GM21737 (cell line): ENCODE measurements at regions not wholly inside any gene's neighbourhood (a gene's known extent, or its start where the extent isn't known, plus 50 kb on each side); places are given as distances from the start of the nearest gene placed in this dataset.
A peak's percentile ranks its signal among the peaks of the same experiment; 100 is the strongest.

Experiments used
- ATAC-seq: cut with Tn5 transposase; IDR thresholded peaks from one replicate; pipeline ENCODE4 v1.9.1; 2021; ENCODE audit warnings: mild to moderate bottlenecking, moderate library complexity; ENCODE audit not compliant: unreplicated experiment

GRCh38 chr18:56139792-56140254 is 498.6 kb downstream of the TXNL1 start:
- ATAC-seq: no peak

DNA sequence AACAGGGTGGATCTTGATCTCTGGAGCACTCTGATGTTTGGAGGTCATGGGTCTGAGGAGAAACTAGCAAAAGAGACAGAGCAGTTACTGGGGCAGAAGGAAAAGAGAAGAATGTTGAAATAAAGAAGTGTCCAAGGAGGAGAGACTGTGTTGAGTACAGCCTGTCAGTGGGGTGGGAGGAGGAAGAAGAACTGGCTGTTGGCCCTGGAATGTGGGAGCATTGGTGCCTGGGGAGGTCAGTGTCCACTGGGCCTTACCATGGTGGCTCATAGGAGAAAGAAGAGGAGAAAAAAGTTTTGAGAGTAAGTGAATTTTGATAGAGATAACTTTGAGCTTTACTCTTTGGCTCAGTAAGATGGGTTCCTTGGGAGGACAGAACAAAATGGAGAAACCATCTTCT is 499.0 kb downstream of the TXNL1 start:
- ATAC-seq: no peak

- no peak for ATAC-seq
These were observed 502.3 kb downstream of the TXNL1 start for GRCh38 chr18:56136105-56136504.

- no peak for ATAC-seq
These were observed 507.9 kb downstream of the TXNL1 start for GRCh38 chr18:56130481-56130880.

GRCh38 chr18:56128153-56128791 is 510.1 kb downstream of the TXNL1 start:
- ATAC-seq: no peak

GRCh38 chr18:56127322-56128099 is 510.9 kb downstream of the TXNL1 start:
- ATAC-seq: no peak

DNA sequence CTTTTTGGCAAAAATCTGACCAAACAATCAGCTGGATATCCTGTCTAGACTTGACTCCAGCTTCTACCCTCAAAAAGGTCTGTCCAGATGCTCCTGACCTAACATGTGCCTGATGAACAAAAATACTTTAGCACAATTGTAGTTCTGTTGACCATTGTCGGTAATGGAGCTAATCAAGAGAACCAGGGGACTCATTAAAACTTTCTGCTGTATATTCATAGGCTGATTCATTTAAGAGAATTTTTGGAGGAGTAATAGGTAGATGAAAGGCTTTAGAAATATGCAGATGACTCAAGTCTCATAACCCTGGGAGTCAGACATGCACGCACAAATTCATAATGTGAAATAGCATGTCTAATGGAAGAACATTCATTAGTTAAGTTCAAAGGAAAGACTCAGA is 514.2 kb downstream of the TXNL1 start:
- no peak for ATAC-seq

DNA sequence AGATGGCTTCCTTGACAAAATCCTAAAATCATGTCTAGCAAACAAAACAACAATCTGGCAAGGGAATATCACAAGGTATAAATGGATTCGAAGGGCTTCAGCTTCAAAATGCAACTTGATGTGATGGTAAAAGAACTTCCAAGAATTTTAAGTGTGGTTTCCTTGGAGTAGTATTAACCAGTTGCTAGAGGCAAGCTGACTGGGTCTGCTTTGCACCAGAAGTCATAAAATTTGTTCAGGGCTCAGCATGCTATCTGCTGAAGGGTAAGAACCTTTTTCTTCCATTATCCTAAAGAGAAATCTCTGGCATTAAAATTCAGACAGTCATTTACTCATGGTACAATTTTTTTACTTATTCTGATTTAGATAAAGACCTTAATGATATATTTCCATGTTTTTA is 516.7 kb downstream of the TXNL1 start:
- no peak for ATAC-seq

- no peak for ATAC-seq
These were observed 517.6 kb downstream of the TXNL1 start for GRCh38 chr18:56120782-56121181.

GRCh38 chr18:56119681-56120080 is 518.7 kb downstream of the TXNL1 start:
- ATAC-seq: no peak

- ATAC-seq: no peak
These were observed 520.0 kb downstream of the TXNL1 start for GRCh38 chr18:56118422-56118821.

GRCh38 chr18:56115071-56116015 is 523.0 kb downstream of the TXNL1 start:
- ATAC-seq: no peak

- no peak for ATAC-seq
These were observed 525.0 kb upstream of the TCF4 start for GRCh38 chr18:56112984-56113383.

DNA sequence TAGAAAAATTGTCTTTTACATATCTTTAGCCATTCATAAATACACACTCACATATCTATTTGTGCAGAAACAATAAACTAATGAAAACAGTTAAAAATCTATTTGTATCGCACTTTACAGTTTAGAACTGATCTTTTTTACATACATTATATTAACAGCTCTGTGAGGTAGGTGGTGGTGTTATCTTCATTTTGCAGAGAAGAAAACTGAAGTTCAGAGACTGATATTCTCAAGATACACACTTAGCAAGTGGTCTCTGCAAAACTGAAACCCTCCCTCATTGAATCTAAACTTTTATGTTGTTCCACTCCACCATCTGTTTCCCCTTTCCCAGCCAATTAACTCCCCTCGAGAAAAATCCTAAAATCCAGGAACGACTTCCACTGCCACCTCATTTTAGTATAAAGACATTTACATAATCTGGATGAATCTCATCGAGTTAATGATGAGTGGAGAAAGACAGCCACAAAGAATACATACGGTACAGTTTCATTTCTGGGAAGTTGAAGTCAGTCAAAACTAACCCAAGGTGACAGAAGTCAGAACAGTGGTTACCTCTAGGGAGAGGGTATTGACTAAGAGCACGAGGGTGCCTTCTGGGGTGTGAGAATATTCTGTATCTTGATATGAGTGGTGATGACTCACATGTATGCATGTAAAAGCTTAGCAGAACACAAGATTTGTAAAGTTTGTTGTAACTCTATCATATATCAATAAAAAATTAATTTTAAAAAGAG is 524.2 kb upstream of the TCF4 start:
- ATAC-seq: peak; percentile 97

DNA sequence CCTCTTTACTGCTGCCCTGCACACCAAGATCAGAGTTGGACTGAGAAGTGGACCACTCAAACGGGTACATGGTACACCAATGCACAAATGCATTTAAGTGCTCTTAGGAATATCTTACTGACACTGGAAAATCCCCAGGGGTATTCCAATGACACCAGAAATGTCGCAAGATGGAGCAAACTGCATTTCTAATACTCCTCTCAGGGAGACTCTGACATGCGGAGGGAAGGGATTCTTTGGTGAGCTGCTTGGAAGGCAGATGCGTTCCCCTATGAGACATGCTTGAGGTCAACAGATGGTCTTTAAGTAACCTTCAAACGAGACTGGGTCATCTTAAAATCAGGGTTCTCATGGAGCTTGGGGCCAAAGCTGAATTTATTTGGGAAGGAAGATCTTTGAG is 521.8 kb upstream of the TCF4 start:
- no peak for ATAC-seq

- no peak for ATAC-seq
These were observed 520.7 kb upstream of the TCF4 start for GRCh38 chr18:56108478-56109367.

DNA sequence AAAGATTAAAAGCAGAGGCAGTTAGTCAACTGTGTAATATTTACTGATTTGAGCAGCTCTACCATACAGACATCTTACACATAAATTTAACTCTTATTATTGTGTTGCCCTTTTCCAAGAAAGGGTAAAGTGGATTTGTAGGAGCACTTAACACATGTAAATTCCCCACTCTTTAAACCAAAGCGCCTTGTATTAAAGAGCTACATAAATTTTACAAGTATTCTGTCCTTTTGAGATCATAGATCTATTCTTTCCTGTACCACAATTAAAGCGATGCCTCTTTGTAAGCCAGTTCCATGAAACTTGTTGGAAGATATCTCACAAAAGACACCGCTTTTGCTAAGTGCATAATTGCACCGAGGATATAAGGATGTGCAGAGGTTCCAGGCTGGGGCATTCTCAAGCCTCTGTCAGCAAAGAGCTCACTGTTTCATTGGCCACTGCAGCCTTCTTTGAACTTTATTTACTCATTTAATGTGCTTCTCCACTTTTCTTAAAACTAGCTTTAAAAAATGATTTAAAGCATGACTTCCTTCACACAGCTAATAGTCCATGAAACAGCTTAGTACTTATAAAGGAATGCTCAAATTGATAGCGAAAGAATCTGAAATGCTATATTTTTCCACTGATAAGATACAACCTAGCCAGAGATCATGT is 520.0 kb upstream of the TCF4 start:
- no peak for ATAC-seq

DNA sequence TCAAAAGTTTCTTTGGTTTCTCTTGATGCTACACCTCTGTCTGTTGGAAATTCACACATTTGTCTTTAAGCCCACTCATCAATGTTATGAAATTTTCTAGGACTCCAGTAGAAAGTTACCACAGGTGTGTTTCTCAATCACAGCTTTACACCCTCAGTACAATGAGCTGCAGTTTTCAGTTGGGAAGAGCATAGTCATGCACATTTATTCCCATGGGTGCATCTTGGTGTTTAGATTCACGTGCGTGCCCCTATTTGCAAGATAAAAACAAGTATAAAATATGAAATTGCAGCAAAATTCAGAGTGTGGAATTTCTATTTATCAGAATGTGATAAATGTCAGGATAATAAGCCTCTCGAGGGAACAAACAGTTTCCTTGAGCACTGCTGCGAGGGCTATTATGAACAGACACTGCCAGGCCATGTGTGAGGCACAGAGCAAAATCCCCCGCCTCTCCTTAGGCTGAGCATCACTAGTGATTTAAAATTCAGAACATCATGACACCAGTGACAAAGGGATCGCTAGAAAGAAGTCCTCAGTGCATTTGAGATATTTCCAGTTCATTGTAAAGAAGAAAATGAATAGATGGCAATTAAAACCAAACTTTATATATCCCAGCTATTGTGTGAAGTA is 512.2 kb upstream of the TCF4 start:
- no peak for ATAC-seq

- ATAC-seq: no peak
These were observed 509.6 kb upstream of the TCF4 start for GRCh38 chr18:56097621-56098020.
